ENCODE measurements at regions not wholly inside any gene's neighbourhood (a gene's known extent, or its start where the extent isn't known, plus 50 kb on each side); places are given as distances from the start of the nearest gene placed in this dataset.

- Histone ChIP-seq H3K36me3 (ENCODE audit: insufficient read depth, low read length) (no peaks in the 10 kb centered on the region), H2AFZ (ENCODE audit: low read length) (no peak overlapping the region), H3K4me1 (ENCODE audit: insufficient read depth, low read length, poor library complexity, severe bottlenecking) (no peaks in the 10 kb centered on the region), H3K4me3 (ENCODE audit: low read depth, low read length, poor library complexity, severe bottlenecking) (no peak overlapping the region), H3K9me2 (ENCODE audit: insufficient read depth, low read length) (no peaks in the 10 kb centered on the region), H3K27ac (ENCODE audit: low read depth, low read length, poor library complexity, severe bottlenecking) (no peak overlapping the region), H3K4me2 (ENCODE audit: low read length) (no peak overlapping the region), H3K79me2 (ENCODE audit: insufficient read depth, low read depth, low read length) (no peaks in the 10 kb centered on the region), H3K9me3 (ENCODE audit: low read length) (no peaks in the 10 kb centered on the region), H4K20me1 (ENCODE audit: insufficient read depth, low read length) (no peaks in the 10 kb centered on the region)
- intact Hi-C loops (cut with micrococcal nuclease; ENCODE audit: unreplicated experiment) = no loop called here
- POLR2A ChIA-PET = no interaction called here
- CTCF ChIA-PET (ENCODE audit: unreplicated experiment) = no interaction called here
- TF ChIP-seq CTCF (conservative IDR thresholded peaks at IDR 0.05; ENCODE audit: low read length) = no peak
- no peak for TF ChIP-seq EZH2phosphoT487 (IDR thresholded peaks at IDR 0.05; ENCODE audit: borderline replicate concordance, low read depth, low read length)
- DNase-seq (ENCODE audit: low spot score) = no peak
- no TSS peak for BruUV-seq (replicated peaks)
Measured at GRCh38 chr3:124161448-124161847, 169.5 kb upstream of the ROPN1 start.

GRCh38 chr3:124163689-124164088 is 171.8 kb upstream of the ROPN1 start:
- no TSS peak for BruUV-seq (replicated peaks)
- H3K9me3 ChIP-seq (ENCODE audit: low read length) = no peaks in the 10 kb centered on the region
- no peak for DNase-seq (ENCODE audit: low spot score)
- H3K9me2 ChIP-seq (ENCODE audit: insufficient read depth, low read length) = no peaks in the 10 kb centered on the region
- CTCF ChIA-PET (ENCODE audit: unreplicated experiment) = no interaction called here
- no peaks in the 10 kb centered on the region for H3K79me2 ChIP-seq (ENCODE audit: insufficient read depth, low read depth, low read length)
- H3K4me2 ChIP-seq (ENCODE audit: low read length) = no peak overlapping the region
- H3K36me3 ChIP-seq (ENCODE audit: insufficient read depth, low read length) = no peaks in the 10 kb centered on the region
- H3K4me3 ChIP-seq (ENCODE audit: low read depth, low read length, poor library complexity, severe bottlenecking) = no peak overlapping the region
- H2AFZ ChIP-seq (ENCODE audit: low read length) = no peak overlapping the region
- no peak for TF ChIP-seq CTCF (conservative IDR thresholded peaks at IDR 0.05; ENCODE audit: low read length)
- TF ChIP-seq EZH2phosphoT487 (IDR thresholded peaks at IDR 0.05; ENCODE audit: borderline replicate concordance, low read depth, low read length) = no peak
- no peaks in the 10 kb centered on the region for H3K4me1 ChIP-seq (ENCODE audit: insufficient read depth, low read length, poor library complexity, severe bottlenecking)
- H3K27ac ChIP-seq (ENCODE audit: low read depth, low read length, poor library complexity, severe bottlenecking) = no peak overlapping the region
- intact Hi-C loops (cut with micrococcal nuclease; ENCODE audit: unreplicated experiment) = no loop called here
- no peaks in the 10 kb centered on the region for H4K20me1 ChIP-seq (ENCODE audit: insufficient read depth, low read length)
- POLR2A ChIA-PET = no interaction called here

DNA sequence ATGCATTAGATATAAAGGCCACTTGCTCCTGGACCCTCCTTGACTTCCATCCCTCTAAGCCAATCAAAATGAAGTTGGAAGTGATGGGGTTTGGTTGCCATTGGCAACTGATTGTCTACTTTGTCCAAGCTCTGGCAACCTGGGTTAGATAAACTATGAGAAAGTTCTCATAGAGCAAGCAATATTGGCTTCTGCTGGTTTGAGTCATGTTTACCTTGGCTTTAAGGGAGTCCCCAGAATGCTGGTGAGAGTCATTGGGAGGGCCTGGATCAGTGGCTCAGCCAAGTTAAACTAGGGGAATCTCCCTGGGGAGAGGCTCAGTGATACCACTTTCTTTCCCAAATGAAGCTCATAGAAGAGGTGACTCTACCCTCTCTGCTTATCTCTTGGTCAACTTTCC is 176.3 kb upstream of the ROPN1 start:
- POLR2A ChIA-PET = no interaction called here

More for the DNA sequence above, 176.3 kb upstream of the ROPN1 start:
- no TSS peak for BruUV-seq (replicated peaks)
- TF ChIP-seq CTCF (conservative IDR thresholded peaks at IDR 0.05; ENCODE audit: low read length) = no peak
- no peak for TF ChIP-seq EZH2phosphoT487 (IDR thresholded peaks at IDR 0.05; ENCODE audit: borderline replicate concordance, low read depth, low read length)
- Histone ChIP-seq H2AFZ (ENCODE audit: low read length) (no peak overlapping the region), H3K27ac (ENCODE audit: low read depth, low read length, poor library complexity, severe bottlenecking) (no peak overlapping the region), H3K79me2 (ENCODE audit: insufficient read depth, low read depth, low read length) (no peaks in the 10 kb centered on the region), H3K36me3 (ENCODE audit: insufficient read depth, low read length) (no peaks in the 10 kb centered on the region), H3K4me2 (ENCODE audit: low read length) (no peak overlapping the region), H4K20me1 (ENCODE audit: insufficient read depth, low read length) (no peaks in the 10 kb centered on the region), H3K9me2 (ENCODE audit: insufficient read depth, low read length) (no peaks in the 10 kb centered on the region), H3K4me3 (ENCODE audit: low read depth, low read length, poor library complexity, severe bottlenecking) (no peak overlapping the region), H3K4me1 (ENCODE audit: insufficient read depth, low read length, poor library complexity, severe bottlenecking) (no peaks in the 10 kb centered on the region), H3K9me3 (ENCODE audit: low read length) (no peaks in the 10 kb centered on the region)
- CTCF ChIA-PET (ENCODE audit: unreplicated experiment) = no interaction called here
- intact Hi-C loops (cut with micrococcal nuclease; ENCODE audit: unreplicated experiment) = no loop called here
- no peak for DNase-seq (ENCODE audit: low spot score)

All from OCI-LY7 (cell line).